ENCODE measurements at regions not wholly inside any gene's neighbourhood (a gene's known extent, or its start where the extent isn't known, plus 50 kb on each side); places are given as distances from the start of the nearest gene placed in this dataset.

GRCh38 chr21:27448960-27449359, 482.1 kb upstream of the ADAMTS5 start:
- H3K79me2 ChIP-seq (ENCODE audit: control insufficient read depth, insufficient read depth, low read length), result no peaks in the 10 kb centered on the region
- no peak overlapping the region for H2AFZ ChIP-seq (ENCODE audit: insufficient read depth, low read depth, low read length, poor library complexity, severe bottlenecking)
- CTCF ChIA-PET, result no interaction called here
- Mint-ChIP-seq H3K4me3 (no peak overlapping the region), H3K9me3 (ENCODE audit: insufficient read depth) (peaks cover 8% of the 10 kb centered on the region), H3K27ac (no peak overlapping the region), H3K27me3 (no peaks in the 10 kb centered on the region), H3K4me1 (no peaks in the 10 kb centered on the region)
- DNase-seq (no peak), ATAC-seq (ENCODE audit: low read depth) (no peak)
- no peaks in the 10 kb centered on the region for H3K4me1 ChIP-seq (ENCODE audit: control insufficient read depth in 2 of 2, insufficient read depth in 2 of 2, low read length in 2 of 2)
- H3K9ac ChIP-seq (ENCODE audit: low read length), result no peak overlapping the region
- peaks cover 0 to 2% (median 0%) of the 10 kb centered on the region in 3 donors for H3K9me3 ChIP-seq (ENCODE audit: control extremely low read depth in 1 of 3, control insufficient read depth in 2 of 3, insufficient read depth in 1 of 3, low read length in 2 of 3)
- no peak overlapping the region for H3K27ac ChIP-seq (ENCODE audit: low read length in 2 of 2)
- H4K20me1 ChIP-seq (ENCODE audit: control insufficient read depth, insufficient read depth, low read length, poor library complexity, severe bottlenecking), result no peaks in the 10 kb centered on the region
- TF ChIP-seq CTCF (IDR thresholded peaks at IDR 0.05) (no peak), EZH2 (IDR thresholded peaks at IDR 0.05; ENCODE audit: borderline replicate concordance, insufficient read depth, low read depth, low read length, poor library complexity, severe bottlenecking) (no peak)
- POLR2A ChIA-PET, result no interaction called here
- WGBS (ENCODE audit: insufficient coverage), result 10% methylated on average over 4 of the region's 7 CpGs
- H3K4me3 ChIP-seq (ENCODE audit: control extremely low read depth in 1 of 5, extremely low read depth in 1 of 5, insufficient read depth in 1 of 5, low read depth in 2 of 5, low read length in 4 of 5), result no peak overlapping the region
- H3K36me3 ChIP-seq (replicated peaks in 1 of 2; ENCODE audit: control extremely low read depth in 1 of 2, control insufficient read depth in 1 of 2, extremely low read depth in 1 of 2, insufficient read depth in 2 of 2, low read length in 1 of 2), result no peaks in the 10 kb centered on the region
- H3K27me3 ChIP-seq (replicated peaks in 1 of 4; ENCODE audit: control extremely low read depth in 1 of 4, control insufficient read depth in 3 of 4, insufficient read depth in 4 of 4, low read length in 3 of 4), result no peaks in the 10 kb centered on the region
- intact Hi-C loops (cut with micrococcal nuclease), result no loop called here
- no peak overlapping the region for H3K4me2 ChIP-seq (replicated peaks; ENCODE audit: low read depth, low read length, poor library complexity, severe bottlenecking)

DNA sequence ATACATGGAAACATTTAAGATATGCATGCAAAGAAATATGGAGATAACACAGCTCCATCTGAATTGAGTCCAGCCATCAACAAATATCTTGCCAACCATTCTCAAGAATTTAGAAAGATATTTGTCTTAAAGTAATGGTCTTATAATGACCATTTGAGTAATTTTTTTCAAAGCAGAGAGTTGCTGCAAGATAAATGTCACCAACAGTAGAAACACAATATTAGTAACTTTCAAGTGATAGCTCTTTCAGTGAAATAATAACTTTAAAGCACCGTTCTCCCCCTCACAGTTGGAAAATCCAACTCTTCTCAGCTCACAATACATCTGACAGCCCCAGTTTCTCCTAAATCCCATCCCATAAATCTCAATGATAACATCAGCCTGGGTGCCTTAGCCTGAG, 481.0 kb upstream of the ADAMTS5 start:
- POLR2A ChIA-PET, result no interaction called here
- H3K27me3 ChIP-seq (replicated peaks in 1 of 4; ENCODE audit: control extremely low read depth in 1 of 4, control insufficient read depth in 3 of 4, insufficient read depth in 4 of 4, low read length in 3 of 4), result no peaks in the 10 kb centered on the region
- 86% methylated on average over 1 of the region's 1 CpG for WGBS (ENCODE audit: insufficient coverage)
- TF ChIP-seq CTCF (IDR thresholded peaks at IDR 0.05), result no peak
- no peak for TF ChIP-seq EZH2 (IDR thresholded peaks at IDR 0.05; ENCODE audit: borderline replicate concordance, insufficient read depth, low read depth, low read length, poor library complexity, severe bottlenecking)
- no peak overlapping the region for H3K4me3 ChIP-seq (ENCODE audit: control extremely low read depth in 1 of 5, extremely low read depth in 1 of 5, insufficient read depth in 1 of 5, low read depth in 2 of 5, low read length in 4 of 5)
- H3K79me2 ChIP-seq (ENCODE audit: control insufficient read depth, insufficient read depth, low read length), result no peaks in the 10 kb centered on the region
- H4K20me1 ChIP-seq (ENCODE audit: control insufficient read depth, insufficient read depth, low read length, poor library complexity, severe bottlenecking), result no peaks in the 10 kb centered on the region
- no peaks in the 10 kb centered on the region for H3K36me3 ChIP-seq (replicated peaks in 1 of 2; ENCODE audit: control extremely low read depth in 1 of 2, control insufficient read depth in 1 of 2, extremely low read depth in 1 of 2, insufficient read depth in 2 of 2, low read length in 1 of 2)
- ATAC-seq (ENCODE audit: low read depth) (no peak), DNase-seq (no peak)
- H3K4me1 ChIP-seq (ENCODE audit: control insufficient read depth in 2 of 2, insufficient read depth in 2 of 2, low read length in 2 of 2), result no peaks in the 10 kb centered on the region
- no peaks in the 10 kb centered on the region for H3K27me3 Mint-ChIP-seq
- no peak overlapping the region for H2AFZ ChIP-seq (ENCODE audit: insufficient read depth, low read depth, low read length, poor library complexity, severe bottlenecking)
- H3K9me3 ChIP-seq (ENCODE audit: control extremely low read depth in 1 of 3, control insufficient read depth in 2 of 3, insufficient read depth in 1 of 3, low read length in 2 of 3), result peaks cover 0 to 2% (median 0%) of the 10 kb centered on the region in 3 donors
- CTCF ChIA-PET, result no interaction called here
- no peak overlapping the region for H3K9ac ChIP-seq (ENCODE audit: low read length)
- peaks cover 13% of the 10 kb centered on the region for H3K9me3 Mint-ChIP-seq (ENCODE audit: insufficient read depth)
- no peak overlapping the region for H3K27ac Mint-ChIP-seq
- H3K27ac ChIP-seq (ENCODE audit: low read length in 2 of 2), result no peak overlapping the region
- H3K4me1 Mint-ChIP-seq, result no peaks in the 10 kb centered on the region
- intact Hi-C loops (cut with micrococcal nuclease), result no loop called here
- H3K4me2 ChIP-seq (replicated peaks; ENCODE audit: low read depth, low read length, poor library complexity, severe bottlenecking), result no peak overlapping the region
- H3K4me3 Mint-ChIP-seq, result no peak overlapping the region
